ENCODE measurements at regions not wholly inside any gene's neighbourhood (a gene's known extent, or its start where the extent isn't known, plus 50 kb on each side); places are given as distances from the start of the nearest gene placed in this dataset.

- TF ChIP-seq EZH2 (IDR thresholded peaks at IDR 0.05; ENCODE audit: insufficient read depth, poor library complexity, severe bottlenecking) (no peak), EZH2phosphoT487 (IDR thresholded peaks at IDR 0.05; ENCODE audit: insufficient read depth, low read depth) (no peak)
These were observed 375.0 kb upstream of the RBFOX1 start for GRCh38 chr16:6957681-6958080.

Data from GM23248 (cell line).